PC-9 (cell line): ENCODE measurements at regions not wholly inside any gene's neighbourhood (a gene's known extent, or its start where the extent isn't known, plus 50 kb on each side); places are given as distances from the start of the nearest gene placed in this dataset.

ENCODE experiments used
- EZH2 ChIP-seq: fragments of 200-600 bp; sonication (generic); IDR thresholded peaks from 2 replicates; pipeline ENCODE4 v1.8.0; 2017; ENCODE audit warnings: antibody characterized with exemption, low read depth
- TF ChIP-seq, protein P1 (sequence below): fragments of 200-600 bp; sonication (generic); conservative IDR thresholded peaks from 2 replicates; pipeline ENCODE4 v1.6.1; 2017; ENCODE audit warnings: mixed run types, antibody characterized with exemption, mild to moderate bottlenecking, moderate library complexity

DNA sequence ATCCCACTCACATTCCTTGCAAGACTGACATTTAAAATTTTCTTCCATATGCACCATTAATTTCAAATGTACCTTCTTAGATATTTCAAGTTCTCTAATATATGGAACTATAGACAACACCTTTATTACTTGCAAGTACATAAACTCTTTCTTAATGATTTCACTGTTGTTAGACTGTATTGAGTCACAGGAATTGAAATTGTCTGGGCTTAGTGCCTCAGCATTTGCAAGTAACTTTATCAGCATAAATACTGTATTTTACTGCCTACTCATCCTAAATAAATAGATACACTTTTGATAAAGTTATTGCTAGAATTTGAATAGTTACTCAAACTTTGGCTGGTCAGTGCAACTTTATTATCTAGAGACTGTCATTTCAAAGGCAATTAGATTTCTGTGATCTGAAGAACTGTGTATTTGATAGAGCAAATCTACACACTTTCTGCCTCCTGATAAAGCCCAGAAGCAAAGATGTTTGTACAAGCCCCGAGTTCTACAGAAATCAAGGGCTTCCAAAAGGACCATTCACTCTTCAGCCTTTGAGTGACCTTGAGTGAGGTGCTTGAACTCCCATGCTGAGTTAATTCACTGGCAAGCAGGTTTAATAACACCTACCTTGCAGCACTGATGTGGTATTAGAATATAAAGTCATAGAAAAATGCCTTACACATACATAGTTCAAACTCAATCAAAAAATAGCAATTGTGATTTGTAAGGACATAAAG is 91.6 kb downstream of the COX7C start:
- TF ChIP-seq, protein P1, sequence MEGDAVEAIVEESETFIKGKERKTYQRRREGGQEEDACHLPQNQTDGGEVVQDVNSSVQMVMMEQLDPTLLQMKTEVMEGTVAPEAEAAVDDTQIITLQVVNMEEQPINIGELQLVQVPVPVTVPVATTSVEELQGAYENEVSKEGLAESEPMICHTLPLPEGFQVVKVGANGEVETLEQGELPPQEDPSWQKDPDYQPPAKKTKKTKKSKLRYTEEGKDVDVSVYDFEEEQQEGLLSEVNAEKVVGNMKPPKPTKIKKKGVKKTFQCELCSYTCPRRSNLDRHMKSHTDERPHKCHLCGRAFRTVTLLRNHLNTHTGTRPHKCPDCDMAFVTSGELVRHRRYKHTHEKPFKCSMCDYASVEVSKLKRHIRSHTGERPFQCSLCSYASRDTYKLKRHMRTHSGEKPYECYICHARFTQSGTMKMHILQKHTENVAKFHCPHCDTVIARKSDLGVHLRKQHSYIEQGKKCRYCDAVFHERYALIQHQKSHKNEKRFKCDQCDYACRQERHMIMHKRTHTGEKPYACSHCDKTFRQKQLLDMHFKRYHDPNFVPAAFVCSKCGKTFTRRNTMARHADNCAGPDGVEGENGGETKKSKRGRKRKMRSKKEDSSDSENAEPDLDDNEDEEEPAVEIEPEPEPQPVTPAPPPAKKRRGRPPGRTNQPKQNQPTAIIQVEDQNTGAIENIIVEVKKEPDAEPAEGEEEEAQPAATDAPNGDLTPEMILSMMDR, result no peak
- TF ChIP-seq EZH2, result no peak
